ENCODE measurements at regions not wholly inside any gene's neighbourhood (a gene's known extent, or its start where the extent isn't known, plus 50 kb on each side); places are given as distances from the start of the nearest gene placed in this dataset.

GRCh38 chr12:111228916-111229666 lies 139.8 kb downstream of the PHETA1 start (continued):
- TF ChIP-seq ZNF462 (CRISPR knock-in tag; IDR thresholded peaks at IDR 0.05): no peak
- TF ChIP-seq ETS1 (IDR thresholded peaks at IDR 0.05): no peak
- no peak for TF ChIP-seq ZNF114 (CRISPR knock-in tag; IDR thresholded peaks at IDR 0.05)
- no peak for TF ChIP-seq REST (IDR thresholded peaks at IDR 0.05; ENCODE audit: unreplicated experiment)
- TF ChIP-seq STAT1 (IDR thresholded peaks at IDR 0.05; ENCODE audit: unreplicated experiment): no peak
- TF ChIP-seq ZNF331 (CRISPR knock-in tag; IDR thresholded peaks at IDR 0.05; ENCODE audit: low read depth): no peak
- TF ChIP-seq POLR2AphosphoS5 (IDR thresholded peaks at IDR 0.05; ENCODE audit: low read depth): no peak
- TF ChIP-seq NANOG (IDR thresholded peaks at IDR 0.05; ENCODE audit: borderline replicate concordance): no peak
